ENCODE measurements at regions not wholly inside any gene's neighbourhood (a gene's known extent, or its start where the extent isn't known, plus 50 kb on each side); places are given as distances from the start of the nearest gene placed in this dataset.
"Not testable (repeated sequence)": the region's sequence is repeated elsewhere in the genome, so short reads cannot be mapped to it uniquely, and the experiment has no call there.

GRCh38 chr2:88988617-88989016 lies 297.1 kb downstream of the RPIA start:
- H3K27ac ChIP-seq (ENCODE audit: low read depth in 1 of 2, low read length in 1 of 2); H3K4me1 ChIP-seq (ENCODE audit: control insufficient read depth in 5 of 5, insufficient read depth in 5 of 5, low read length in 5 of 5); H3K4me3 ChIP-seq; ATAC-seq (ENCODE audit: insufficient read depth, low FRiP score); H3K27me3 ChIP-seq (ENCODE audit: control insufficient read depth in 3 of 3, insufficient read depth in 3 of 3, low read length in 2 of 3); H3K9ac ChIP-seq (ENCODE audit: insufficient read depth in 1 of 2, low read length in 2 of 2); H3K9me3 ChIP-seq (ENCODE audit: control insufficient read depth in 4 of 4, insufficient read depth in 3 of 4, low read length in 3 of 4); H3K36me3 ChIP-seq (ENCODE audit: control insufficient read depth in 4 of 4, insufficient read depth in 4 of 4, low read length in 4 of 4): not testable (repeated sequence)
- DNase-seq: peak in 1 of 3 donors; percentile 21

- not testable (repeated sequence) for H3K27ac ChIP-seq (ENCODE audit: low read depth in 1 of 2, low read length in 1 of 2); ATAC-seq (ENCODE audit: insufficient read depth, low FRiP score)
Observed at GRCh38 chr2:88992819-88993218, 301.3 kb downstream of the RPIA start.

GRCh38 chr2:88994856-88995255 lies 303.4 kb downstream of the RPIA start:
- not testable (repeated sequence) for H3K9ac ChIP-seq (ENCODE audit: insufficient read depth in 1 of 2, low read length in 2 of 2); H3K27ac ChIP-seq (ENCODE audit: low read depth in 1 of 2, low read length in 1 of 2); H3K4me1 ChIP-seq (ENCODE audit: control insufficient read depth in 5 of 5, insufficient read depth in 5 of 5, low read length in 5 of 5); H3K9me3 ChIP-seq (ENCODE audit: control insufficient read depth in 4 of 4, insufficient read depth in 3 of 4, low read length in 3 of 4); H3K36me3 ChIP-seq (ENCODE audit: control insufficient read depth in 4 of 4, insufficient read depth in 4 of 4, low read length in 4 of 4); DNase-seq; H3K27me3 ChIP-seq (ENCODE audit: control insufficient read depth in 3 of 3, insufficient read depth in 3 of 3, low read length in 2 of 3); H3K4me3 ChIP-seq; ATAC-seq (ENCODE audit: insufficient read depth, low FRiP score)
- no CpG with 5 or more reads among the region's 1 CpG for WGBS, 2 donors

More at GRCh38 chr2:88992819-88993218, 301.3 kb downstream of the RPIA start:
- not testable (repeated sequence) for H3K9me3 ChIP-seq (ENCODE audit: control insufficient read depth in 4 of 4, insufficient read depth in 3 of 4, low read length in 3 of 4); H3K27me3 ChIP-seq (ENCODE audit: control insufficient read depth in 3 of 3, insufficient read depth in 3 of 3, low read length in 2 of 3); H3K36me3 ChIP-seq (ENCODE audit: control insufficient read depth in 4 of 4, insufficient read depth in 4 of 4, low read length in 4 of 4); H3K9ac ChIP-seq (ENCODE audit: insufficient read depth in 1 of 2, low read length in 2 of 2); H3K4me3 ChIP-seq; H3K4me1 ChIP-seq (ENCODE audit: control insufficient read depth in 5 of 5, insufficient read depth in 5 of 5, low read length in 5 of 5); DNase-seq
- WGBS, 2 donors: 92 to 94% methylated on average over 3 of the region's 3 CpGs

GRCh38 chr2:88996588-88996987 lies 305.1 kb downstream of the RPIA start:
- not testable (repeated sequence) for H3K9me3 ChIP-seq (ENCODE audit: control insufficient read depth in 4 of 4, insufficient read depth in 3 of 4, low read length in 3 of 4); H3K27me3 ChIP-seq (ENCODE audit: control insufficient read depth in 3 of 3, insufficient read depth in 3 of 3, low read length in 2 of 3); H3K27ac ChIP-seq (ENCODE audit: low read depth in 1 of 2, low read length in 1 of 2); H3K9ac ChIP-seq (ENCODE audit: insufficient read depth in 1 of 2, low read length in 2 of 2); H3K4me3 ChIP-seq; H3K4me1 ChIP-seq (ENCODE audit: control insufficient read depth in 5 of 5, insufficient read depth in 5 of 5, low read length in 5 of 5); DNase-seq; H3K36me3 ChIP-seq (ENCODE audit: control insufficient read depth in 4 of 4, insufficient read depth in 4 of 4, low read length in 4 of 4); ATAC-seq (ENCODE audit: insufficient read depth, low FRiP score)

- Histone ChIP-seq H3K27me3 (ENCODE audit: control insufficient read depth in 3 of 3, insufficient read depth in 3 of 3, low read length in 2 of 3) (no peaks in the 10 kb centered on the region), H3K9me3 (ENCODE audit: control insufficient read depth in 4 of 4, insufficient read depth in 3 of 4, low read length in 3 of 4) (no peaks in the 10 kb centered on the region), H3K4me3 (no peak overlapping the region), H3K9ac (ENCODE audit: insufficient read depth in 1 of 2, low read length in 2 of 2) (no peak overlapping the region), H3K27ac (ENCODE audit: low read depth in 1 of 2, low read length in 1 of 2) (no peak overlapping the region), H3K4me1 (ENCODE audit: control insufficient read depth in 5 of 5, insufficient read depth in 5 of 5, low read length in 5 of 5) (no peaks in the 10 kb centered on the region), H3K36me3 (ENCODE audit: control insufficient read depth in 4 of 4, insufficient read depth in 4 of 4, low read length in 4 of 4) (no peaks in the 10 kb centered on the region)
- no peak for DNase-seq
- WGBS, 2 donors: 91 to 95% methylated on average over 10 of the region's 10 CpGs
- ATAC-seq (ENCODE audit: insufficient read depth, low FRiP score): no peak
- no peak for TF ChIP-seq CTCF (IDR thresholded peaks at IDR 0.05; ENCODE audit: control extremely low read depth, extremely low read depth)
Observed at GRCh38 chr2:88999365-88999764, 307.9 kb downstream of the RPIA start.

All from lung (tissue), 11 donors.